Esophagus squamous epithelium (tissue), 4 donors: ENCODE measurements at regions not wholly inside any gene's neighbourhood (a gene's known extent, or its start where the extent isn't known, plus 50 kb on each side); places are given as distances from the start of the nearest gene placed in this dataset.

Experiments used
- POLR2A ChIP-seq, 4 donors: fragments of 450-650 bp; IDR thresholded peaks; one replicate each; pipeline ENCODE4 v1.6.1; 2017; ENCODE audit warnings: antibody characterized with exemption in 4 of 4, mild to moderate bottlenecking in 4 of 4, moderate library complexity in 3 of 4
- TF ChIP-seq, protein P1 (sequence below), 6 experiments: fragments of 450-650 bp in 4 of 6; fragments of 200-600 bp in 2 of 6; sonication (generic) in 2 of 6; IDR thresholded peaks; one replicate each; pipeline ENCODE4 v1.5.1; 2016 to 2019; ENCODE audit warnings: antibody characterized with exemption in 6 of 6, mild to moderate bottlenecking in 4 of 6, moderate library complexity in 4 of 6

DNA sequence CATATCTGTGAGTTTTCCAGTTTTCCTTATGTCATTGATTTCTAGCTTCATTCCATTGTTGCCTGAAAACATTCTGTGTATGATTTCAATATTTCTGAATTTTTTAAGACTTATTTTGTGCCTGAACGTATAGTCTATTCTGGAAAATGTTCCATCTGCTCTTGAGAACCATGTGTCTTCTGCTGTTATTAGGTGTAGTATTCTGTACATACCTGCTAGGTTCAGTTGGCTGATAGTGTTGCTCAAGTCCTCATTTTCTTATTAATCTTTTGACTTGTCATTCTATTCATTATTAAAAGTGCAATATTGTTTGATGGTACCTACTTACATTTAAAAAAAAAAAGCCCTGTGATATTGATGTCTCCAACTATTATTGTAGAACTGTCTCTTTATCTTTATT, 869.8 kb upstream of the MAN1A1 start:
- TF ChIP-seq, protein P1, sequence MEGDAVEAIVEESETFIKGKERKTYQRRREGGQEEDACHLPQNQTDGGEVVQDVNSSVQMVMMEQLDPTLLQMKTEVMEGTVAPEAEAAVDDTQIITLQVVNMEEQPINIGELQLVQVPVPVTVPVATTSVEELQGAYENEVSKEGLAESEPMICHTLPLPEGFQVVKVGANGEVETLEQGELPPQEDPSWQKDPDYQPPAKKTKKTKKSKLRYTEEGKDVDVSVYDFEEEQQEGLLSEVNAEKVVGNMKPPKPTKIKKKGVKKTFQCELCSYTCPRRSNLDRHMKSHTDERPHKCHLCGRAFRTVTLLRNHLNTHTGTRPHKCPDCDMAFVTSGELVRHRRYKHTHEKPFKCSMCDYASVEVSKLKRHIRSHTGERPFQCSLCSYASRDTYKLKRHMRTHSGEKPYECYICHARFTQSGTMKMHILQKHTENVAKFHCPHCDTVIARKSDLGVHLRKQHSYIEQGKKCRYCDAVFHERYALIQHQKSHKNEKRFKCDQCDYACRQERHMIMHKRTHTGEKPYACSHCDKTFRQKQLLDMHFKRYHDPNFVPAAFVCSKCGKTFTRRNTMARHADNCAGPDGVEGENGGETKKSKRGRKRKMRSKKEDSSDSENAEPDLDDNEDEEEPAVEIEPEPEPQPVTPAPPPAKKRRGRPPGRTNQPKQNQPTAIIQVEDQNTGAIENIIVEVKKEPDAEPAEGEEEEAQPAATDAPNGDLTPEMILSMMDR (IDR thresholded peaks at IDR 0.05) = no peak
- TF ChIP-seq POLR2A (IDR thresholded peaks at IDR 0.05) = no peak
